HTR-8/SVneo (cell line): ENCODE measurements at regions not wholly inside any gene's neighbourhood (a gene's known extent, or its start where the extent isn't known, plus 50 kb on each side); places are given as distances from the start of the nearest gene placed in this dataset.
"Not testable (repeated sequence)": the region's sequence is repeated elsewhere in the genome, so short reads cannot be mapped to it uniquely, and the experiment has no call there.

Experiments
- DNase-seq: peaks from one replicate; pipeline ENCODE4 v3.0.0; 2011; ENCODE audit warnings: low spot score, mixed read lengths; ENCODE audit not compliant: insufficient read length
- FAIRE-seq: peaks from 2 replicates; lab custom pipeline; 2011; peaks lifted over from hg19 to GRCh38; lab: Jason Lieb, UNC

- DNase-seq (no peak), FAIRE-seq (no peak)
Observed at GRCh38 chr4:124053872-124054538, 657.4 kb downstream of the SPRY1 start.

- no peak for DNase-seq
- FAIRE-seq: no peak
Observed at GRCh38 chr4:124055336-124055735, 657.2 kb downstream of the ANKRD50 start.

GRCh38 chr4:124055896-124056295, 656.6 kb downstream of the ANKRD50 start:
- DNase-seq (no peak), FAIRE-seq (no peak)

- DNase-seq: no peak
- no peak for FAIRE-seq
Observed at GRCh38 chr4:124060261-124060918, 652.1 kb downstream of the ANKRD50 start.

- no peak for FAIRE-seq
- no peak for DNase-seq
Observed at GRCh38 chr4:124061413-124061812, 651.1 kb downstream of the ANKRD50 start.

- no peak for DNase-seq
- FAIRE-seq: no peak
Observed at GRCh38 chr4:124065422-124065821, 647.1 kb downstream of the ANKRD50 start.

GRCh38 chr4:124065936-124066335, 646.6 kb downstream of the ANKRD50 start:
- DNase-seq: no peak
- no peak for FAIRE-seq

GRCh38 chr4:124066595-124066994, 645.9 kb downstream of the ANKRD50 start:
- FAIRE-seq (no peak), DNase-seq (no peak)

- FAIRE-seq (no peak), DNase-seq (no peak)
Observed at GRCh38 chr4:124067046-124067445, 645.5 kb downstream of the ANKRD50 start.

GRCh38 chr4:124070688-124071484, 641.6 kb downstream of the ANKRD50 start:
- DNase-seq (no peak), FAIRE-seq (no peak)

GRCh38 chr4:124075276-124075675, 637.3 kb downstream of the ANKRD50 start:
- DNase-seq, FAIRE-seq: not testable (repeated sequence)

- FAIRE-seq (no peak), DNase-seq (no peak)
Observed at GRCh38 chr4:124079174-124079780, 633.3 kb downstream of the ANKRD50 start.

- FAIRE-seq: no peak
- no peak for DNase-seq
Observed at GRCh38 chr4:124083711-124084110, 628.8 kb downstream of the ANKRD50 start.

GRCh38 chr4:124085561-124086180, 626.9 kb downstream of the ANKRD50 start:
- no peak for DNase-seq
- FAIRE-seq: no peak

GRCh38 chr4:124090021-124090420, 622.5 kb downstream of the ANKRD50 start:
- FAIRE-seq (no peak), DNase-seq (no peak)

GRCh38 chr4:124092101-124092500, 620.4 kb downstream of the ANKRD50 start:
- no peak for FAIRE-seq

GRCh38 chr4:124092541-124092984, 620.0 kb downstream of the ANKRD50 start:
- DNase-seq (no peak), FAIRE-seq (no peak)

More at GRCh38 chr4:124092101-124092500, 620.4 kb downstream of the ANKRD50 start:
- no peak for DNase-seq

GRCh38 chr4:124095621-124096020, 616.9 kb downstream of the ANKRD50 start:
- DNase-seq (no peak), FAIRE-seq (no peak)

GRCh38 chr4:124096290-124096689, 616.2 kb downstream of the ANKRD50 start:
- FAIRE-seq (no peak), DNase-seq (no peak)

GRCh38 chr4:124097447-124097846, 615.1 kb downstream of the ANKRD50 start:
- FAIRE-seq (no peak), DNase-seq (no peak)
